HepG2 (cell line): ENCODE measurements at regions not wholly inside any gene's neighbourhood (a gene's known extent, or its start where the extent isn't known, plus 50 kb on each side); places are given as distances from the start of the nearest gene placed in this dataset.

ENCODE experiments used
- ATAC-seq: fragments of 200-7000 bp; cut with Tn5 transposase; 3 replicates; pipeline ENCODE4 v1.9.1; 2020; ENCODE audit warnings: mild to moderate bottlenecking, moderate library complexity
- BruUV-seq: library from RNA; stranded (reverse); fragments of 400-500 nt; replicated peaks from 2 replicates; lab custom pipeline; 2021; lab: Mats Ljungman, UMichigan
- CTCF ChIA-PET: fragments of 300-600 bp; formaldehyde crosslinking; extraction: SDS; loops from one replicate; lab custom pipeline; 2021; ENCODE audit warnings: low total read pairs, inconsistent platforms, low intra/inter-chr PET ratio; lab: Yijun Ruan, JAX
- POLR2A ChIA-PET: fragments of 350-600 bp; sonication (Branson Sonifier 250); formaldehyde crosslinking; loops from one replicate; lab custom pipeline; 2020; ENCODE audit warnings: antibody characterized with exemption, inconsistent platforms; lab: Yijun Ruan, JAX
- DNase-seq: peaks from one replicate; pipeline ENCODE4 v3.0.0-alpha.2; 2015; ENCODE audit warnings: low spot score
- FAIRE-seq: peaks from 3 replicates; lab custom pipeline; 2011; peaks lifted over from hg19 to GRCh38; lab: Jason Lieb, UNC
- H2AFZ ChIP-seq: one replicate; pipeline ENCODE4 v1.6.1; 2011; ENCODE audit warnings: low read length, inconsistent platforms
- H3K27ac ChIP-seq: fragments of 300-600 bp; 3 replicates; pipeline ENCODE4 v1.8.0; 2011; ENCODE audit warnings: mixed run types, mild to moderate bottlenecking, mixed read lengths, low read length, inconsistent platforms; ENCODE audit not compliant: insufficient read depth; ENCODE audit errors: extremely low read length
- H3K27me3 ChIP-seq, 2 experiments: fragments of 200-600 bp in 1 of 2; 2 replicates in 1 of 2; 3 replicates in 1 of 2; pipeline versions ENCODE4 v1.6.0 to v1.8.0; 2011; ENCODE audit warnings: low read length in 2 of 2, mild to moderate bottlenecking in 2 of 2, moderate library complexity in 2 of 2, inconsistent platforms in 1 of 2; ENCODE audit not compliant: insufficient read depth in 2 of 2, control insufficient read depth in 1 of 2
- H3K36me3 ChIP-seq, 2 experiments: fragments of 200-600 bp in 1 of 2; replicated peaks in 1 of 2; 2 replicates in 1 of 2; 3 replicates in 1 of 2; pipeline versions ENCODE4 v1.5.1 to v1.8.0; 2011; ENCODE audit warnings: low read length in 2 of 2, inconsistent platforms in 1 of 2; ENCODE audit not compliant: insufficient read depth in 2 of 2, control insufficient read depth in 1 of 2
- H3K4me1 ChIP-seq: 2 replicates; pipeline ENCODE4 v1.5.1; 2012; ENCODE audit warnings: low read length, inconsistent platforms; ENCODE audit not compliant: insufficient read depth
- H3K4me2 ChIP-seq: 2 replicates; pipeline ENCODE4 v1.6.0; 2011; ENCODE audit warnings: low read depth, low read length, inconsistent platforms
- H3K4me3 ChIP-seq, 3 experiments: fragments of 200-600 bp in 1 of 3; sonication (generic), shearing (Covaris generic) in 1 of 3; replicated peaks in 1 of 3; 2 replicates each; pipeline ENCODE4 v1.5.1; 2011 to 2016; ENCODE audit warnings: low read length in 3 of 3, inconsistent platforms in 2 of 3, low read depth in 2 of 3, mild to moderate bottlenecking in 2 of 3, control low read depth in 1 of 3, mixed read lengths in 1 of 3; ENCODE audit not compliant: insufficient read depth in 1 of 3
- H3K79me2 ChIP-seq: one replicate; pipeline ENCODE4 v1.6.1; 2011; ENCODE audit warnings: low read length, inconsistent platforms; ENCODE audit not compliant: insufficient read depth
- H3K9ac ChIP-seq: 2 replicates; pipeline ENCODE4 v1.6.0; 2011; ENCODE audit warnings: mild to moderate bottlenecking, low read depth, low read length, inconsistent platforms; ENCODE audit not compliant: insufficient read depth
- H3K9me3 ChIP-seq: 2 replicates; pipeline ENCODE4 v1.5.1; 2012; ENCODE audit warnings: mild to moderate bottlenecking, low read length
- H4K20me1 ChIP-seq: 2 replicates; pipeline ENCODE4 v1.6.0; 2011; ENCODE audit warnings: inconsistent platforms, mild to moderate bottlenecking, low read length, moderate library complexity; ENCODE audit not compliant: insufficient read depth
- HMG20B ChIP-seq: conservative IDR thresholded peaks from 2 replicates; pipeline ENCODE4 v1.6.1; 2016; ENCODE audit warnings: missing genetic modification reagents, missing compliant biosample characterization
- KLF6 ChIP-seq: IDR thresholded peaks from 2 replicates; pipeline ENCODE4 v1.8.0; 2016; ENCODE audit warnings: missing biosample characterization, missing genetic modification reagents
- SSRP1 ChIP-seq: IDR thresholded peaks from 2 replicates; pipeline ENCODE4 v1.6.1; 2016; ENCODE audit warnings: control low read depth
- ZBTB7A ChIP-seq: sonication (generic); formaldehyde crosslinking; IDR thresholded peaks from 2 replicates; pipeline ENCODE4 v1.8.0; 2022; ENCODE audit warnings: mild to moderate bottlenecking, missing genetic modification reagents
- ZNF7 ChIP-seq: IDR thresholded peaks from 2 replicates; pipeline ENCODE4 v1.6.1; 2016; ENCODE audit warnings: missing biosample characterization, missing genetic modification reagents
- ZNF746 ChIP-seq: sonication (generic); formaldehyde crosslinking; IDR thresholded peaks from 2 replicates; pipeline ENCODE4 v1.8.0; 2022; ENCODE audit warnings: mild to moderate bottlenecking, missing genetic modification reagents
- ZNF781 ChIP-seq: sonication (generic); formaldehyde crosslinking; IDR thresholded peaks from 2 replicates; pipeline ENCODE4 v1.5.1; 2020; ENCODE audit warnings: borderline replicate concordance, mild to moderate bottlenecking, missing genetic modification reagents; ENCODE audit errors: not compliant biosample characterization
- WGBS: methylation state at CpG from one replicate; pipeline ENCODE4 v1.1.6; 2017; ENCODE audit warnings: low lambda C conversion rate; 5-methylcytosine and 5-hydroxymethylcytosine counted together
- in situ Hi-C: cut with HindIII; loops from 2 replicates; pipeline ENCODE4 v1.10.0; 2017; ENCODE audit warnings: low pct_unique_long_range_greater_than_20kb; ENCODE audit not compliant: extremely low pct_ligation_motif_present
- intact Hi-C: fragments of 100-400 bp; cut with micrococcal nuclease; formaldehyde crosslinking; loops from one replicate; pipeline ENCODE4 v1.10.0; 2022; ENCODE audit not compliant: unreplicated experiment
- TF ChIP-seq, protein P1 (sequence below): sonication (generic); formaldehyde crosslinking; IDR thresholded peaks from 2 replicates; pipeline ENCODE4 v1.8.0; 2022; ENCODE audit warnings: low read depth, missing genetic modification reagents
- TF ChIP-seq, protein P2 (sequence below): sonication (generic); formaldehyde crosslinking; IDR thresholded peaks from 2 replicates; pipeline ENCODE4 v1.4.0; 2020; ENCODE audit warnings: mild to moderate bottlenecking, missing genetic modification reagents, borderline replicate concordance
- TF ChIP-seq, protein P3 (sequence below): IDR thresholded peaks from 2 replicates; pipeline ENCODE4 v1.6.1; 2016; ENCODE audit warnings: low read depth, borderline replicate concordance
- TF ChIP-seq, protein P4 (sequence below): sonication (generic); formaldehyde crosslinking; IDR thresholded peaks from 2 replicates; pipeline ENCODE4 v1.4.0; 2020; ENCODE audit warnings: missing genetic modification reagents; ENCODE audit errors: not compliant biosample characterization
- TF ChIP-seq, protein P5 (sequence below): sonication (generic); formaldehyde crosslinking; IDR thresholded peaks from 2 replicates; pipeline ENCODE4; 2020; ENCODE audit warnings: missing genetic modification reagents, mild to moderate bottlenecking, borderline replicate concordance

DNA sequence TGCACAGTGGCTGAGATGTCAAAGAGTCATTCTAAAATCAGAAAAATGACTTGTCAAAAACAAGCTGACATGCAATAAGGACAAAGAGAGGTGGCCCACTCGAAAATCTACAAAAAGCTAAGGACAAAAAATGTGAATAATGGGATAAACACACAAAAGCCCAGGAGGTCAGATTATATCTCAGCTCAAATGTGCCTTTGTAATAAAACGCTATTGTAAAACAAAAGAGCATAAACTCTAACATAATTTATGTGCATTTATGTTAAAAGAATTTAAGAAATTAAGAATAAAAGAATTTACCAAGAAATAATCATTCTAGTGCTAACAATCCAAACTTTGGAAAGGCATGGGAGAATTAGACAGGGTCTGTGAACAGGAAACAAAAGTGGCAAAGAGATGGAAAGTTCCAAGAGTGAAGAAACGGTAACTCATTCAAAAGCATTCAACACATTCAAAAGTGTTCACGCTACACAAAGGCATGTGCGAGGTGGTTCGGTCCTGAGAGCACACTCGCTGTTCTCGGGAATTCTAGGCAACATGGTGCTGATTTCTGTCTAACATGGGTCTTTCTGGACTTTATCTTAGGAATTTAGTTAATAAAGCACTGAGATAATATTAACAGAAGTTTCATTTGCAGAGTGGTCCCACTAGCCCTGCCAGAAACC, 197.7 kb downstream of the KATNAL1 start:
- BruUV-seq, result no TSS peak
- H2AFZ ChIP-seq, result no peak overlapping the region
- TF ChIP-seq ZNF781 (CRISPR knock-in tag) (no peak), HMG20B (no peak), ZBTB7A (CRISPR knock-in tag) (no peak), ZNF746 (CRISPR knock-in tag) (no peak), KLF6 (CRISPR knock-in tag) (no peak), ZNF7 (CRISPR knock-in tag) (no peak), SSRP1 (no peak)
- TF ChIP-seq, protein P1, sequence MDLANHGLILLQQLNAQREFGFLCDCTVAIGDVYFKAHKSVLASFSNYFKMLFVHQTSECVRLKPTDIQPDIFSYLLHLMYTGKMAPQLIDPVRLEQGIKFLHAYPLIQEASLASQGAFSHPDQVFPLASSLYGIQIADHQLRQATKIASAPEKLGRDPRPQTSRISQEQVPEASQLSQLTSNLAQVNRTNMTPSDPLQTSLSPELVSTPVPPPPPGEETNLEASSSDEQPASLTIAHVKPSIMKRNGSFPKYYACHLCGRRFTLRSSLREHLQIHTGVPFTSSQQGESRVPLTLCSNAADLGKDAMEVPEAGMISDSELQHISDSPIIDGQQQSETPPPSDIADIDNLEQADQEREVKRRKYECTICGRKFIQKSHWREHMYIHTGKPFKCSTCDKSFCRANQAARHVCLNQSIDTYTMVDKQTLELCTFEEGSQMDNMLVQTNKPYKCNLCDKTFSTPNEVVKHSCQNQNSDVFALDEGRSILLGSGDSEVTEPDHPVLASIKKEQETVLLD (CRISPR knock-in tag), result no peak
- TF ChIP-seq, protein P2, sequence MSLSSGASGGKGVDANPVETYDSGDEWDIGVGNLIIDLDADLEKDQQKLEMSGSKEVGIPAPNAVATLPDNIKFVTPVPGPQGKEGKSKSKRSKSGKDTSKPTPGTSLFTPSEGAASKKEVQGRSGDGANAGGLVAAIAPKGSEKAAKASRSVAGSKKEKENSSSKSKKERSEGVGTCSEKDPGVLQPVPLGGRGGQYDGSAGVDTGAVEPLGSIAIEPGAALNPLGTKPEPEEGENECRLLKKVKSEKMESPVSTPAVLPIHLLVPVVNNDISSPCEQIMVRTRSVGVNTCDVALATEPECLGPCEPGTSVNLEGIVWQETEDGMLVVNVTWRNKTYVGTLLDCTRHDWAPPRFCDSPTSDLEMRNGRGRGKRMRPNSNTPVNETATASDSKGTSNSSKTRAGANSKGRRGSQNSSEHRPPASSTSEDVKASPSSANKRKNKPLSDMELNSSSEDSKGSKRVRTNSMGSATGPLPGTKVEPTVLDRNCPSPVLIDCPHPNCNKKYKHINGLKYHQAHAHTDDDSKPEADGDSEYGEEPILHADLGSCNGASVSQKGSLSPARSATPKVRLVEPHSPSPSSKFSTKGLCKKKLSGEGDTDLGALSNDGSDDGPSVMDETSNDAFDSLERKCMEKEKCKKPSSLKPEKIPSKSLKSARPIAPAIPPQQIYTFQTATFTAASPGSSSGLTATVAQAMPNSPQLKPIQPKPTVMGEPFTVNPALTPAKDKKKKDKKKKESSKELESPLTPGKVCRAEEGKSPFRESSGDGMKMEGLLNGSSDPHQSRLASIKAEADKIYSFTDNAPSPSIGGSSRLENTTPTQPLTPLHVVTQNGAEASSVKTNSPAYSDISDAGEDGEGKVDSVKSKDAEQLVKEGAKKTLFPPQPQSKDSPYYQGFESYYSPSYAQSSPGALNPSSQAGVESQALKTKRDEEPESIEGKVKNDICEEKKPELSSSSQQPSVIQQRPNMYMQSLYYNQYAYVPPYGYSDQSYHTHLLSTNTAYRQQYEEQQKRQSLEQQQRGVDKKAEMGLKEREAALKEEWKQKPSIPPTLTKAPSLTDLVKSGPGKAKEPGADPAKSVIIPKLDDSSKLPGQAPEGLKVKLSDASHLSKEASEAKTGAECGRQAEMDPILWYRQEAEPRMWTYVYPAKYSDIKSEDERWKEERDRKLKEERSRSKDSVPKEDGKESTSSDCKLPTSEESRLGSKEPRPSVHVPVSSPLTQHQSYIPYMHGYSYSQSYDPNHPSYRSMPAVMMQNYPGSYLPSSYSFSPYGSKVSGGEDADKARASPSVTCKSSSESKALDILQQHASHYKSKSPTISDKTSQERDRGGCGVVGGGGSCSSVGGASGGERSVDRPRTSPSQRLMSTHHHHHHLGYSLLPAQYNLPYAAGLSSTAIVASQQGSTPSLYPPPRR (CRISPR knock-in tag), result no peak
- TF ChIP-seq, protein P3, sequence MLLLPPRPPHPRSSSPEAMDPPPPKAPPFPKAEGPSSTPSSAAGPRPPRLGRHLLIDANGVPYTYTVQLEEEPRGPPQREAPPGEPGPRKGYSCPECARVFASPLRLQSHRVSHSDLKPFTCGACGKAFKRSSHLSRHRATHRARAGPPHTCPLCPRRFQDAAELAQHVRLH, result no peak
- TF ChIP-seq, protein P4, sequence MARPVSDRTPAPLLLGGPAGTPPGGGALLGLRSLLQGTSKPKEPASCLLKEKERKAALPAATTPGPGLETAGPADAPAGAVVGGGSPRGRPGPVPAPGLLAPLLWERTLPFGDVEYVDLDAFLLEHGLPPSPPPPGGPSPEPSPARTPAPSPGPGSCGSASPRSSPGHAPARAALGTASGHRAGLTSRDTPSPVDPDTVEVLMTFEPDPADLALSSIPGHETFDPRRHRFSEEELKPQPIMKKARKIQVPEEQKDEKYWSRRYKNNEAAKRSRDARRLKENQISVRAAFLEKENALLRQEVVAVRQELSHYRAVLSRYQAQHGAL (CRISPR knock-in tag), result no peak
- TF ChIP-seq, protein P5, sequence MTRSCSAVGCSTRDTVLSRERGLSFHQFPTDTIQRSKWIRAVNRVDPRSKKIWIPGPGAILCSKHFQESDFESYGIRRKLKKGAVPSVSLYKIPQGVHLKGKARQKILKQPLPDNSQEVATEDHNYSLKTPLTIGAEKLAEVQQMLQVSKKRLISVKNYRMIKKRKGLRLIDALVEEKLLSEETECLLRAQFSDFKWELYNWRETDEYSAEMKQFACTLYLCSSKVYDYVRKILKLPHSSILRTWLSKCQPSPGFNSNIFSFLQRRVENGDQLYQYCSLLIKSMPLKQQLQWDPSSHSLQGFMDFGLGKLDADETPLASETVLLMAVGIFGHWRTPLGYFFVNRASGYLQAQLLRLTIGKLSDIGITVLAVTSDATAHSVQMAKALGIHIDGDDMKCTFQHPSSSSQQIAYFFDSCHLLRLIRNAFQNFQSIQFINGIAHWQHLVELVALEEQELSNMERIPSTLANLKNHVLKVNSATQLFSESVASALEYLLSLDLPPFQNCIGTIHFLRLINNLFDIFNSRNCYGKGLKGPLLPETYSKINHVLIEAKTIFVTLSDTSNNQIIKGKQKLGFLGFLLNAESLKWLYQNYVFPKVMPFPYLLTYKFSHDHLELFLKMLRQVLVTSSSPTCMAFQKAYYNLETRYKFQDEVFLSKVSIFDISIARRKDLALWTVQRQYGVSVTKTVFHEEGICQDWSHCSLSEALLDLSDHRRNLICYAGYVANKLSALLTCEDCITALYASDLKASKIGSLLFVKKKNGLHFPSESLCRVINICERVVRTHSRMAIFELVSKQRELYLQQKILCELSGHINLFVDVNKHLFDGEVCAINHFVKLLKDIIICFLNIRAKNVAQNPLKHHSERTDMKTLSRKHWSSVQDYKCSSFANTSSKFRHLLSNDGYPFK (CRISPR knock-in tag), result no peak

More for the DNA sequence above, 197.7 kb downstream of the KATNAL1 start:
- no peak overlapping the region for H3K4me3 ChIP-seq
- intact Hi-C loops (loop anchor here (5.0 kb wide), 1 partner anchor 397 kb away; no protein-coding TSS in a partner anchor), in situ Hi-C loops (loop anchor here (5.0 to 10.0 kb wide), 2 partner anchors 337 to 605 kb away; no protein-coding TSS in a partner anchor)
- CTCF ChIA-PET, result no interaction called here
- no peaks in the 10 kb centered on the region for H3K9me3 ChIP-seq
- no peak for ATAC-seq
- POLR2A ChIA-PET, result no interaction called here
- no peak overlapping the region for H3K27ac ChIP-seq
- H3K4me1 ChIP-seq, result peaks cover 34% of the 10 kb centered on the region
- no peaks in the 10 kb centered on the region for H3K79me2 ChIP-seq
- no peaks in the 10 kb centered on the region for H4K20me1 ChIP-seq
- H3K4me2 ChIP-seq, result no peak overlapping the region
- no peaks in the 10 kb centered on the region for H3K36me3 ChIP-seq
- no peak overlapping the region for H3K9ac ChIP-seq
- WGBS, result 56% methylated on average over 8 of the region's 8 CpGs
- no peak for FAIRE-seq
- no peak for DNase-seq
- peaks cover 0 to 17% of the 10 kb centered on the region in 2 experiments; a peak in 2 of 5 replicates for H3K27me3 ChIP-seq
